Neural cell (in vitro differentiated cells): ENCODE measurements at regions not wholly inside any gene's neighbourhood (a gene's known extent, or its start where the extent isn't known, plus 50 kb on each side); places are given as distances from the start of the nearest gene placed in this dataset.

Experiments used
- H2AFZ ChIP-seq: fragments of 200-600, 300-800 bp; sonication (generic), shearing (Covaris generic); 2 replicates; pipeline ENCODE4 v1.6.0; 2014; ENCODE audit warnings: low read depth, mild to moderate bottlenecking, antibody characterized with exemption, low read length, moderate library complexity
- H3F3A ChIP-seq: fragments of 200-600 bp; shearing (Covaris generic); 2 replicates; pipeline ENCODE4 v1.6.1; 2016; ENCODE audit warnings: mild to moderate bottlenecking, moderate library complexity, mixed read lengths, antibody characterized with exemption, low read length; ENCODE audit not compliant: insufficient read depth, poor library complexity, severe bottlenecking
- H3K27ac ChIP-seq: fragments of 200-600, 300-800 bp; sonication (generic), shearing (Covaris generic); 2 replicates; pipeline ENCODE4 v1.5.1; 2014; ENCODE audit warnings: mild to moderate bottlenecking, low read length, moderate library complexity
- H3K27me3 ChIP-seq: fragments of 300-800, 200-600 bp; sonication (generic), shearing (Covaris generic); 2 replicates; pipeline ENCODE4 v1.6.0; 2014; ENCODE audit warnings: mild to moderate bottlenecking, low read depth, low read length, moderate library complexity; ENCODE audit not compliant: insufficient read depth
- H3K36me3 ChIP-seq: fragments of 300-800, 200-600 bp; sonication (generic), shearing (Covaris generic); 2 replicates; pipeline ENCODE4 v1.5.1; 2014; ENCODE audit warnings: mild to moderate bottlenecking, antibody characterized with exemption, low read length, moderate library complexity; ENCODE audit not compliant: insufficient read depth
- H3K4me2 ChIP-seq: fragments of 300-800, 200-600 bp; sonication (generic), shearing (Covaris generic); 2 replicates; pipeline ENCODE4 v1.6.0; 2014; ENCODE audit warnings: mild to moderate bottlenecking, low read length
- H3K4me3 ChIP-seq: fragments of 300-800, 200-600 bp; sonication (generic), shearing (Covaris generic); 2 replicates; pipeline ENCODE4 v1.5.1; 2014; ENCODE audit warnings: mild to moderate bottlenecking, low read length, moderate library complexity
- H3K79me2 ChIP-seq: fragments of 200-600 bp; shearing (Covaris generic); replicated peaks from 2 replicates; pipeline ENCODE4 v1.6.0; 2014; ENCODE audit warnings: mild to moderate bottlenecking, low read length, moderate library complexity; ENCODE audit not compliant: insufficient read depth
- H3K9ac ChIP-seq: fragments of 300-800, 200-600 bp; sonication (generic), shearing (Covaris generic); 2 replicates; pipeline ENCODE4 v1.6.1; 2016; ENCODE audit warnings: mild to moderate bottlenecking, low read length, mixed read lengths
- H3K9me2 ChIP-seq: fragments of 200-600 bp; shearing (Covaris generic); 2 replicates; pipeline ENCODE4 v1.6.1; 2016; ENCODE audit warnings: mild to moderate bottlenecking, low read length, mixed read lengths; ENCODE audit not compliant: insufficient read depth
- H3K9me3 ChIP-seq: fragments of 200-600, 300-800 bp; sonication (generic), shearing (Covaris generic); 2 replicates; pipeline ENCODE4 v1.6.1; 2016; ENCODE audit warnings: mild to moderate bottlenecking, mixed run types, low read length, moderate library complexity, mixed read lengths
- H4K20me1 ChIP-seq: fragments of 200-600 bp; shearing (Covaris generic); 2 replicates; pipeline ENCODE4 v1.6.1; 2016; ENCODE audit warnings: mild to moderate bottlenecking, mixed run types; ENCODE audit not compliant: insufficient read depth
- EP300 ChIP-seq: fragments of 450-650 bp; conservative IDR thresholded peaks from 2 replicates; pipeline ENCODE4 v1.6.1; 2014; ENCODE audit warnings: antibody characterized with exemption, mild to moderate bottlenecking, moderate library complexity; ENCODE audit not compliant: poor library complexity, severe bottlenecking
- EZH2 ChIP-seq: fragments of 200-600, 300-800 bp; shearing (Covaris generic), sonication (generic); IDR thresholded peaks from 2 replicates; pipeline ENCODE4 v1.6.1; 2014; ENCODE audit warnings: antibody characterized with exemption, low read length, borderline replicate concordance, mild to moderate bottlenecking; ENCODE audit not compliant: insufficient read depth, poor library complexity, severe bottlenecking
- MXI1 ChIP-seq: fragments of 450-650 bp; conservative IDR thresholded peaks from 2 replicates; pipeline ENCODE4 v1.6.1; 2014; ENCODE audit warnings: antibody characterized with exemption, mild to moderate bottlenecking; ENCODE audit not compliant: poor library complexity, severe bottlenecking
- POLR2AphosphoS5 ChIP-seq: IDR thresholded peaks from 2 replicates; pipeline ENCODE4 v1.6.1; 2012
- RAD21 ChIP-seq: fragments of 450-650 bp; conservative IDR thresholded peaks from 2 replicates; pipeline ENCODE4 v1.6.1; 2014; ENCODE audit warnings: antibody characterized with exemption, mild to moderate bottlenecking, moderate library complexity
- SMC3 ChIP-seq: fragments of 450-650 bp; conservative IDR thresholded peaks from 2 replicates; pipeline ENCODE4 v1.6.1; 2014; ENCODE audit warnings: antibody characterized with exemption, mild to moderate bottlenecking, moderate library complexity; ENCODE audit not compliant: poor library complexity
- TAF1 ChIP-seq: IDR thresholded peaks from 2 replicates; pipeline ENCODE4 v1.6.1; 2012; ENCODE audit warnings: low read depth
- TF ChIP-seq, protein P1 (sequence below): IDR thresholded peaks from 2 replicates; pipeline ENCODE4 v1.6.1; 2012; ENCODE audit warnings: borderline replicate concordance
- TF ChIP-seq, protein P2 (sequence below): fragments of 450-650 bp; IDR thresholded peaks from 2 replicates; pipeline ENCODE4 v1.5.1; 2014; ENCODE audit warnings: antibody characterized with exemption, mild to moderate bottlenecking, moderate library complexity; ENCODE audit not compliant: poor library complexity, severe bottlenecking

GRCh38 chr16:65272699-65273414, 151.0 kb upstream of the CDH11 start:
- H2AFZ ChIP-seq = no peak overlapping the region
- H3F3A ChIP-seq = no peaks in the 10 kb centered on the region
- H3K9me2 ChIP-seq = no peaks in the 10 kb centered on the region
- no peaks in the 10 kb centered on the region for H4K20me1 ChIP-seq
- H3K27me3 ChIP-seq = no peaks in the 10 kb centered on the region
- H3K9ac ChIP-seq = no peak overlapping the region
- H3K9me3 ChIP-seq = no peaks in the 10 kb centered on the region
- H3K79me2 ChIP-seq = no peaks in the 10 kb centered on the region
- no peaks in the 10 kb centered on the region for H3K36me3 ChIP-seq
- no peak overlapping the region for H3K27ac ChIP-seq
- TF ChIP-seq EZH2 = no peak
- no peak for TF ChIP-seq RAD21
- no peak for TF ChIP-seq TAF1
- TF ChIP-seq POLR2AphosphoS5 = no peak
- no peak for TF ChIP-seq EP300
- no peak overlapping the region for H3K4me3 ChIP-seq
- H3K4me2 ChIP-seq = no peak overlapping the region

- H3K27ac ChIP-seq = no peak overlapping the region
- no peaks in the 10 kb centered on the region for H3K9me2 ChIP-seq
- no peaks in the 10 kb centered on the region for H3K79me2 ChIP-seq
- no peaks in the 10 kb centered on the region for H3F3A ChIP-seq
- no peaks in the 10 kb centered on the region for H3K36me3 ChIP-seq
- no peaks in the 10 kb centered on the region for H3K9me3 ChIP-seq
- no peak overlapping the region for H3K4me2 ChIP-seq
- H3K27me3 ChIP-seq = no peaks in the 10 kb centered on the region
- no peak overlapping the region for H2AFZ ChIP-seq
- H3K4me3 ChIP-seq = no peak overlapping the region
- no peak overlapping the region for H3K9ac ChIP-seq
- H4K20me1 ChIP-seq = no peaks in the 10 kb centered on the region
- TF ChIP-seq TAF1 = no peak
Measured at GRCh38 chr16:65271996-65272395, 150.1 kb upstream of the CDH11 start.

- no peaks in the 10 kb centered on the region for H3K79me2 ChIP-seq
- H3K27me3 ChIP-seq = no peaks in the 10 kb centered on the region
Measured at GRCh38 chr16:65268331-65268730, 146.5 kb upstream of the CDH11 start.

More at GRCh38 chr16:65268331-65268730, 146.5 kb upstream of the CDH11 start:
- Histone ChIP-seq H3K27ac (no peak overlapping the region), H4K20me1 (no peaks in the 10 kb centered on the region), H3K9ac (no peak overlapping the region), H3K36me3 (no peaks in the 10 kb centered on the region), H3K4me2 (no peak overlapping the region), H3K9me2 (no peaks in the 10 kb centered on the region), H3K9me3 (no peaks in the 10 kb centered on the region), H3F3A (no peaks in the 10 kb centered on the region), H2AFZ (no peak overlapping the region), H3K4me3 (no peak overlapping the region)
- no peak for TF ChIP-seq EZH2
- TF ChIP-seq, protein P1, sequence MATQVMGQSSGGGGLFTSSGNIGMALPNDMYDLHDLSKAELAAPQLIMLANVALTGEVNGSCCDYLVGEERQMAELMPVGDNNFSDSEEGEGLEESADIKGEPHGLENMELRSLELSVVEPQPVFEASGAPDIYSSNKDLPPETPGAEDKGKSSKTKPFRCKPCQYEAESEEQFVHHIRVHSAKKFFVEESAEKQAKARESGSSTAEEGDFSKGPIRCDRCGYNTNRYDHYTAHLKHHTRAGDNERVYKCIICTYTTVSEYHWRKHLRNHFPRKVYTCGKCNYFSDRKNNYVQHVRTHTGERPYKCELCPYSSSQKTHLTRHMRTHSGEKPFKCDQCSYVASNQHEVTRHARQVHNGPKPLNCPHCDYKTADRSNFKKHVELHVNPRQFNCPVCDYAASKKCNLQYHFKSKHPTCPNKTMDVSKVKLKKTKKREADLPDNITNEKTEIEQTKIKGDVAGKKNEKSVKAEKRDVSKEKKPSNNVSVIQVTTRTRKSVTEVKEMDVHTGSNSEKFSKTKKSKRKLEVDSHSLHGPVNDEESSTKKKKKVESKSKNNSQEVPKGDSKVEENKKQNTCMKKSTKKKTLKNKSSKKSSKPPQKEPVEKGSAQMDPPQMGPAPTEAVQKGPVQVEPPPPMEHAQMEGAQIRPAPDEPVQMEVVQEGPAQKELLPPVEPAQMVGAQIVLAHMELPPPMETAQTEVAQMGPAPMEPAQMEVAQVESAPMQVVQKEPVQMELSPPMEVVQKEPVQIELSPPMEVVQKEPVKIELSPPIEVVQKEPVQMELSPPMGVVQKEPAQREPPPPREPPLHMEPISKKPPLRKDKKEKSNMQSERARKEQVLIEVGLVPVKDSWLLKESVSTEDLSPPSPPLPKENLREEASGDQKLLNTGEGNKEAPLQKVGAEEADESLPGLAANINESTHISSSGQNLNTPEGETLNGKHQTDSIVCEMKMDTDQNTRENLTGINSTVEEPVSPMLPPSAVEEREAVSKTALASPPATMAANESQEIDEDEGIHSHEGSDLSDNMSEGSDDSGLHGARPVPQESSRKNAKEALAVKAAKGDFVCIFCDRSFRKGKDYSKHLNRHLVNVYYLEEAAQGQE = no peak
- TF ChIP-seq SMC3 = no peak
- no peak for TF ChIP-seq EP300
- no peak for TF ChIP-seq RAD21
- TF ChIP-seq POLR2AphosphoS5 = no peak
- TF ChIP-seq, protein P2, sequence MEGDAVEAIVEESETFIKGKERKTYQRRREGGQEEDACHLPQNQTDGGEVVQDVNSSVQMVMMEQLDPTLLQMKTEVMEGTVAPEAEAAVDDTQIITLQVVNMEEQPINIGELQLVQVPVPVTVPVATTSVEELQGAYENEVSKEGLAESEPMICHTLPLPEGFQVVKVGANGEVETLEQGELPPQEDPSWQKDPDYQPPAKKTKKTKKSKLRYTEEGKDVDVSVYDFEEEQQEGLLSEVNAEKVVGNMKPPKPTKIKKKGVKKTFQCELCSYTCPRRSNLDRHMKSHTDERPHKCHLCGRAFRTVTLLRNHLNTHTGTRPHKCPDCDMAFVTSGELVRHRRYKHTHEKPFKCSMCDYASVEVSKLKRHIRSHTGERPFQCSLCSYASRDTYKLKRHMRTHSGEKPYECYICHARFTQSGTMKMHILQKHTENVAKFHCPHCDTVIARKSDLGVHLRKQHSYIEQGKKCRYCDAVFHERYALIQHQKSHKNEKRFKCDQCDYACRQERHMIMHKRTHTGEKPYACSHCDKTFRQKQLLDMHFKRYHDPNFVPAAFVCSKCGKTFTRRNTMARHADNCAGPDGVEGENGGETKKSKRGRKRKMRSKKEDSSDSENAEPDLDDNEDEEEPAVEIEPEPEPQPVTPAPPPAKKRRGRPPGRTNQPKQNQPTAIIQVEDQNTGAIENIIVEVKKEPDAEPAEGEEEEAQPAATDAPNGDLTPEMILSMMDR = no peak
- TF ChIP-seq MXI1 = no peak
- TF ChIP-seq TAF1 = no peak
